Osteocyte (in vitro differentiated cells): ENCODE measurements at regions not wholly inside any gene's neighbourhood (a gene's known extent, or its start where the extent isn't known, plus 50 kb on each side); places are given as distances from the start of the nearest gene placed in this dataset.

Experiments
- DNase-seq: peaks from one replicate; pipeline ENCODE4 v3.0.0; 2021; ENCODE audit warnings: mixed read lengths; ENCODE audit not compliant: unreplicated experiment; ENCODE audit errors: extremely low spot score
- H3K27ac Mint-ChIP-seq: one replicate; pipeline ENCODE4 v1.8.0; 2021; ENCODE audit warnings: mild to moderate bottlenecking, mixed read lengths; ENCODE audit not compliant: unreplicated experiment
- H3K27me3 Mint-ChIP-seq: one replicate; pipeline ENCODE4 v1.8.0; 2021; ENCODE audit warnings: mixed read lengths; ENCODE audit not compliant: unreplicated experiment
- H3K36me3 Mint-ChIP-seq: one replicate; pipeline ENCODE4 v1.8.0; 2021; ENCODE audit warnings: mixed read lengths; ENCODE audit not compliant: unreplicated experiment
- H3K4me1 Mint-ChIP-seq: one replicate; pipeline ENCODE4 v1.8.0; 2021; ENCODE audit warnings: mixed read lengths; ENCODE audit not compliant: unreplicated experiment
- H3K4me3 Mint-ChIP-seq: one replicate; pipeline ENCODE4 v1.8.0; 2021; ENCODE audit warnings: mild to moderate bottlenecking, moderate library complexity, mixed read lengths; ENCODE audit not compliant: unreplicated experiment
- H3K9me3 Mint-ChIP-seq: one replicate; pipeline ENCODE4 v1.8.0; 2021; ENCODE audit warnings: mixed read lengths; ENCODE audit not compliant: unreplicated experiment
- CTCF ChIP-seq: fragments of 200-600 bp; sonication (generic); IDR thresholded peaks from 2 replicates; pipeline ENCODE4 v1.5.0; 2021; ENCODE audit warnings: antibody characterized with exemption, mild to moderate bottlenecking, moderate library complexity

- no peak overlapping the region for H3K27ac Mint-ChIP-seq
- H3K36me3 Mint-ChIP-seq = no peaks in the 10 kb centered on the region
- TF ChIP-seq CTCF = no peak
- peaks cover 7% of the 10 kb centered on the region for H3K9me3 Mint-ChIP-seq
- peaks cover 2% of the 10 kb centered on the region for H3K27me3 Mint-ChIP-seq
- no peak overlapping the region for H3K4me3 Mint-ChIP-seq
- no peaks in the 10 kb centered on the region for H3K4me1 Mint-ChIP-seq
- no peak for DNase-seq
These were observed 251.2 kb downstream of the GXYLT1 start for GRCh38 chr12:41893491-41893890.

- H3K27me3 Mint-ChIP-seq = no peaks in the 10 kb centered on the region
- TF ChIP-seq CTCF = no peak
- no peaks in the 10 kb centered on the region for H3K9me3 Mint-ChIP-seq
- no peak overlapping the region for H3K27ac Mint-ChIP-seq
- no peaks in the 10 kb centered on the region for H3K36me3 Mint-ChIP-seq
- no peaks in the 10 kb centered on the region for H3K4me1 Mint-ChIP-seq
- no peak for DNase-seq
- no peak overlapping the region for H3K4me3 Mint-ChIP-seq
These were observed 252.4 kb downstream of the GXYLT1 start for GRCh38 chr12:41892302-41892701.

GRCh38 chr12:41891226-41891625 is 253.4 kb downstream of the GXYLT1 start:
- Mint-ChIP-seq H3K4me3 (no peak overlapping the region), H3K4me1 (no peaks in the 10 kb centered on the region), H3K9me3 (no peaks in the 10 kb centered on the region), H3K27ac (no peak overlapping the region), H3K27me3 (peaks cover 7% of the 10 kb centered on the region), H3K36me3 (no peaks in the 10 kb centered on the region)
- no peak for TF ChIP-seq CTCF
- DNase-seq = no peak

GRCh38 chr12:41888285-41888684 is 256.4 kb downstream of the GXYLT1 start:
- Mint-ChIP-seq H3K27ac (no peak overlapping the region), H3K4me1 (no peaks in the 10 kb centered on the region)

More at GRCh38 chr12:41888285-41888684, 256.4 kb downstream of the GXYLT1 start:
- Mint-ChIP-seq H3K36me3 (no peaks in the 10 kb centered on the region), H3K27me3 (peaks cover 7% of the 10 kb centered on the region), H3K4me3 (no peak overlapping the region), H3K9me3 (no peaks in the 10 kb centered on the region)
- TF ChIP-seq CTCF = no peak
- no peak for DNase-seq
